ENCODE measurements at regions not wholly inside any gene's neighbourhood (a gene's known extent, or its start where the extent isn't known, plus 50 kb on each side); places are given as distances from the start of the nearest gene placed in this dataset.

DNA sequence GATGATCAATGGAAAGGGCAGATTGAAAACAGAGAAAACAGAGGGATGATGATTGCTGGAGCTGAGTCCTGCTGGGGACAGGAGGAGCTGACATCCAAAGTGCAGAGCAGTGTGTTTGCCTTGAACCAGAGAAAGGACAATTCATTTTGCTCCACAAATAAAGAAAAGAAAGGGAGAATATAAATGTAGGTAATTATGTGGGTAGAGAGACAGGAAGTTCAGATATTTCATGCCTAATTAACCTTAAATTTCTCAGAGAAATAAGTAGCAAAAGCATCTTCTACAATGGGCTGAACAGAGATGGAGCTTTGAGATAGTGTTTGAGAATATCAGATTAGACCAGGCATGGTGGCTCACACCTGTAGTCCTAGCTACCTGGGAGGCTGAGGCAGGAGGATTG lies 93.2 kb downstream of the TNFSF18 start:
- no peak for TF ChIP-seq POLR2A (IDR thresholded peaks at IDR 0.05)
- TF ChIP-seq, protein P1, sequence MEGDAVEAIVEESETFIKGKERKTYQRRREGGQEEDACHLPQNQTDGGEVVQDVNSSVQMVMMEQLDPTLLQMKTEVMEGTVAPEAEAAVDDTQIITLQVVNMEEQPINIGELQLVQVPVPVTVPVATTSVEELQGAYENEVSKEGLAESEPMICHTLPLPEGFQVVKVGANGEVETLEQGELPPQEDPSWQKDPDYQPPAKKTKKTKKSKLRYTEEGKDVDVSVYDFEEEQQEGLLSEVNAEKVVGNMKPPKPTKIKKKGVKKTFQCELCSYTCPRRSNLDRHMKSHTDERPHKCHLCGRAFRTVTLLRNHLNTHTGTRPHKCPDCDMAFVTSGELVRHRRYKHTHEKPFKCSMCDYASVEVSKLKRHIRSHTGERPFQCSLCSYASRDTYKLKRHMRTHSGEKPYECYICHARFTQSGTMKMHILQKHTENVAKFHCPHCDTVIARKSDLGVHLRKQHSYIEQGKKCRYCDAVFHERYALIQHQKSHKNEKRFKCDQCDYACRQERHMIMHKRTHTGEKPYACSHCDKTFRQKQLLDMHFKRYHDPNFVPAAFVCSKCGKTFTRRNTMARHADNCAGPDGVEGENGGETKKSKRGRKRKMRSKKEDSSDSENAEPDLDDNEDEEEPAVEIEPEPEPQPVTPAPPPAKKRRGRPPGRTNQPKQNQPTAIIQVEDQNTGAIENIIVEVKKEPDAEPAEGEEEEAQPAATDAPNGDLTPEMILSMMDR (IDR thresholded peaks at IDR 0.05), result no peak

All from adrenal gland (tissue), 5 donors.